Esophagus muscularis mucosa (tissue), 4 donors: ENCODE measurements at regions not wholly inside any gene's neighbourhood (a gene's known extent, or its start where the extent isn't known, plus 50 kb on each side); places are given as distances from the start of the nearest gene placed in this dataset.

Experiments used
- DNase-seq: peaks from one replicate; pipeline ENCODE4 v3.0.0-alpha.2; 2017; ENCODE audit errors: extremely low spot score
- H3K27ac ChIP-seq, 4 donors: fragments of 200-600 bp; sonication (generic); replicated peaks in 1 of 4; 1 replicate in 3 of 4; 2 replicates in 1 of 4; pipeline ENCODE4 v1.5.1; 2016 to 2019; ENCODE audit warnings: mild to moderate bottlenecking in 1 of 4
- H3K27me3 ChIP-seq, 4 donors: fragments of 200-600 bp; sonication (generic); one replicate each; pipeline versions ENCODE4 v1.5.1 to v1.6.0; 2016 to 2019
- H3K36me3 ChIP-seq, 4 donors: fragments of 200-600 bp; sonication (generic); one replicate each; pipeline ENCODE4 v1.5.1; 2016 to 2019
- H3K4me1 ChIP-seq, 4 donors: fragments of 200-600 bp; sonication (generic); one replicate each; pipeline ENCODE4 v1.5.1; 2016 to 2019
- H3K4me3 ChIP-seq, 4 donors: fragments of 200-600 bp; sonication (generic); 1 replicate in 2 of 4; 2 replicates in 2 of 4; pipeline ENCODE4 v1.5.1; 2016 to 2019; ENCODE audit warnings: mild to moderate bottlenecking in 4 of 4, moderate library complexity in 1 of 4
- H3K9me3 ChIP-seq, 4 donors: fragments of 200-600 bp; sonication (generic); 1 replicate in 3 of 4; 2 replicates in 1 of 4; pipeline ENCODE4 v1.5.1; 2016 to 2019
- CTCF ChIP-seq, 3 experiments: fragments of 200-600 bp in 2 of 3; fragments of 450-650 bp in 1 of 3; sonication (generic) in 2 of 3; IDR thresholded peaks; one replicate each; pipeline ENCODE4 v1.5.1; 2017 to 2019; ENCODE audit warnings: antibody characterized with exemption in 3 of 3, mild to moderate bottlenecking in 2 of 3, moderate library complexity in 1 of 3
- EP300 ChIP-seq: sonication (generic); formaldehyde crosslinking; IDR thresholded peaks from one replicate; pipeline ENCODE4 v1.6.1; 2017; ENCODE audit warnings: antibody characterized with exemption
- POLR2A ChIP-seq: fragments of 450-650 bp; IDR thresholded peaks from one replicate; pipeline ENCODE4 v1.6.1; 2017; ENCODE audit warnings: antibody characterized with exemption, moderate library complexity, mild to moderate bottlenecking, low read depth
- POLR2AphosphoS5 ChIP-seq, 2 donors: sonication (generic); formaldehyde crosslinking; IDR thresholded peaks; one replicate each; pipeline ENCODE4 v1.6.1; 2017; ENCODE audit warnings: antibody characterized with exemption in 2 of 2
- WGBS: methylation state at CpG from one replicate; pipeline ENCODE4 v1.1.5; 2018; 5-methylcytosine and 5-hydroxymethylcytosine counted together
- intact Hi-C: fragments of 100-400 bp; cut with DNase I; formaldehyde crosslinking; loops from one replicate; pipeline ENCODE4 v1.15.1; 2023

GRCh38 chr12:89946518-89947135 is 238.0 kb upstream of the ATP2B1 start:
- no peak overlapping the region for H3K4me3 ChIP-seq
- WGBS, result 79% methylated on average over 6 of the region's 6 CpGs
- intact Hi-C loops, result no loop called here
- H3K4me1 ChIP-seq, result peaks cover 9 to 58% (median 49%) of the 10 kb centered on the region in 4 donors
- no peak for DNase-seq
- no peaks in the 10 kb centered on the region for H3K36me3 ChIP-seq
- H3K27me3 ChIP-seq, result no peaks in the 10 kb centered on the region
- no peaks in the 10 kb centered on the region for H3K9me3 ChIP-seq
- TF ChIP-seq POLR2A (no peak), CTCF (IDR thresholded peaks at IDR 0.05) (no peak), EP300 (no peak), POLR2AphosphoS5 (IDR thresholded peaks at IDR 0.05) (no peak)
- no peak overlapping the region for H3K27ac ChIP-seq

- intact Hi-C loops, result no loop called here
- no peaks in the 10 kb centered on the region for H3K9me3 ChIP-seq
- peaks cover 9 to 44% (median 38%) of the 10 kb centered on the region in 4 donors for H3K4me1 ChIP-seq
- no peaks in the 10 kb centered on the region for H3K36me3 ChIP-seq
- TF ChIP-seq POLR2A (no peak), EP300 (no peak), POLR2AphosphoS5 (IDR thresholded peaks at IDR 0.05) (no peak), CTCF (IDR thresholded peaks at IDR 0.05) (no peak)
- H3K27me3 ChIP-seq, result no peaks in the 10 kb centered on the region
- H3K27ac ChIP-seq, result no peak overlapping the region
- no peak overlapping the region for H3K4me3 ChIP-seq
- no peak for DNase-seq
These were observed 236.5 kb upstream of the ATP2B1 start for GRCh38 chr12:89945123-89945522.

- no peak overlapping the region for H3K4me3 ChIP-seq
- no peaks in the 10 kb centered on the region for H3K9me3 ChIP-seq
- no peaks in the 10 kb centered on the region for H3K36me3 ChIP-seq
- DNase-seq, result no peak
- TF ChIP-seq CTCF (IDR thresholded peaks at IDR 0.05) (no peak), EP300 (no peak), POLR2AphosphoS5 (IDR thresholded peaks at IDR 0.05) (no peak), POLR2A (no peak)
- intact Hi-C loops, result no loop called here
- H3K27me3 ChIP-seq, result no peaks in the 10 kb centered on the region
- H3K4me1 ChIP-seq, result peaks cover 2 to 27% (median 22%) of the 10 kb centered on the region in 4 donors
- peak overlapping the region in 1 of 4 donors; percentile 4 for H3K27ac ChIP-seq
These were observed 234.8 kb upstream of the ATP2B1 start for GRCh38 chr12:89943463-89943862.

GRCh38 chr12:89941436-89941835 is 232.8 kb upstream of the ATP2B1 start:
- H3K9me3 ChIP-seq, result no peaks in the 10 kb centered on the region
- DNase-seq, result no peak
- TF ChIP-seq POLR2A (no peak), EP300 (no peak), CTCF (IDR thresholded peaks at IDR 0.05) (no peak), POLR2AphosphoS5 (IDR thresholded peaks at IDR 0.05) (no peak)
- H3K27ac ChIP-seq, result no peak overlapping the region
- H3K4me1 ChIP-seq, result peaks cover 0 to 22% (median 16%) of the 10 kb centered on the region in 4 donors
- intact Hi-C loops, result no loop called here
- no peaks in the 10 kb centered on the region for H3K36me3 ChIP-seq
- no peak overlapping the region for H3K4me3 ChIP-seq
- H3K27me3 ChIP-seq, result no peaks in the 10 kb centered on the region
- 97% methylated on average over 2 of the region's 2 CpGs for WGBS
